SK-N-SH (cell line): ENCODE measurements at regions not wholly inside any gene's neighbourhood (a gene's known extent, or its start where the extent isn't known, plus 50 kb on each side); places are given as distances from the start of the nearest gene placed in this dataset.

Experiments
- CTCF ChIA-PET: fragments of 300-600, 350-600 bp; formaldehyde crosslinking; extraction: SDS; loops from one replicate; lab custom pipeline; 2021; lab: Yijun Ruan, JAX
- POLR2A ChIA-PET: fragments of 350-600 bp; sonication (Branson Sonifier 250); formaldehyde crosslinking; extraction: SDS; loops from one replicate; lab custom pipeline; 2020; ENCODE audit warnings: antibody characterized with exemption, inconsistent platforms; lab: Yijun Ruan, JAX
- DNase-seq: peaks from one replicate; pipeline ENCODE4 v3.0.0; 2012
- H2AFZ ChIP-seq: fragments of 200-600 bp; sonication (generic); 2 replicates; pipeline ENCODE4 v1.8.1; 2016; ENCODE audit warnings: antibody characterized with exemption, mild to moderate bottlenecking, low read depth
- H3F3A ChIP-seq: fragments of 200-600 bp; sonication (generic); replicated peaks from 2 replicates; pipeline ENCODE3; 2016; ENCODE audit warnings: antibody characterized with exemption, mild to moderate bottlenecking; ENCODE audit not compliant: insufficient read depth
- H3K27ac ChIP-seq, 2 experiments: fragments of 200-500 bp in 1 of 2; fragments of 200-600 bp in 1 of 2; sonication (Bioruptor generic) in 1 of 2; sonication (generic), shearing (Covaris generic) in 1 of 2; 2 replicates each; pipeline versions ENCODE4 v1.5.1 to v1.6.1; 2014 to 2016; ENCODE audit warnings: low read depth in 2 of 2, inconsistent platforms in 1 of 2, low read length in 1 of 2, mild to moderate bottlenecking in 1 of 2, mixed read lengths in 1 of 2
- H3K27me3 ChIP-seq: fragments of 200-600 bp; sonication (generic), shearing (Covaris generic); 2 replicates; pipeline ENCODE4 v1.6.1; 2016; ENCODE audit warnings: mixed run types; ENCODE audit not compliant: insufficient read depth
- H3K36me3 ChIP-seq, 2 experiments: fragments of 200-500 bp in 1 of 2; fragments of 200-600 bp in 1 of 2; sonication (Bioruptor generic) in 1 of 2; sonication (generic) in 1 of 2; replicated peaks in 1 of 2; 2 replicates each; pipeline versions ENCODE3 to v1.5.1; 2014 to 2016; ENCODE audit warnings: low read length in 1 of 2, mild to moderate bottlenecking in 1 of 2; ENCODE audit not compliant: insufficient read depth in 2 of 2, control insufficient read depth in 1 of 2
- H3K4me1 ChIP-seq, 2 experiments: fragments of 200-500 bp in 1 of 2; fragments of 200-600 bp in 1 of 2; sonication (Bioruptor generic) in 1 of 2; sonication (generic), shearing (Covaris generic) in 1 of 2; 2 replicates each; pipeline versions ENCODE4 v1.5.1 to v1.6.1; 2014 to 2016; ENCODE audit warnings: low read depth in 1 of 2, low read length in 1 of 2, mixed run types in 1 of 2; ENCODE audit not compliant: insufficient read depth in 2 of 2, control insufficient read depth in 1 of 2
- H3K4me2 ChIP-seq: fragments of 200-600 bp; sonication (generic), shearing (Covaris generic); 2 replicates; pipeline ENCODE4 v1.6.1; 2017; ENCODE audit warnings: mixed run types
- H3K4me3 ChIP-seq, 2 experiments: fragments of 200-500 bp in 1 of 2; fragments of 200-600 bp in 1 of 2; sonication (Bioruptor generic) in 1 of 2; sonication (generic), shearing (Covaris generic) in 1 of 2; 2 replicates each; pipeline versions ENCODE4 v1.5.1 to v1.8.1; 2014 to 2016; ENCODE audit warnings: low read depth in 2 of 2, inconsistent platforms in 1 of 2, low read length in 1 of 2, mild to moderate bottlenecking in 1 of 2, mixed read lengths in 1 of 2, moderate library complexity in 1 of 2
- H3K79me2 ChIP-seq: fragments of 200-600 bp; sonication (generic); 2 replicates; pipeline ENCODE4 v1.8.1; 2017; ENCODE audit warnings: mild to moderate bottlenecking; ENCODE audit not compliant: insufficient read depth
- H3K9ac ChIP-seq: fragments of 200-600 bp; sonication (generic); 2 replicates; pipeline ENCODE4 v1.6.1; 2017; ENCODE audit warnings: mixed run types
- H3K9me2 ChIP-seq: fragments of 200-600 bp; sonication (generic); 2 replicates; pipeline ENCODE4 v1.6.1; 2017; ENCODE audit warnings: mixed run types
- H3K9me3 ChIP-seq: fragments of 200-600 bp; sonication (generic); 2 replicates; pipeline ENCODE4 v1.6.1; 2017; ENCODE audit warnings: mixed run types, mild to moderate bottlenecking, moderate library complexity
- H4K20me1 ChIP-seq: fragments of 200-600 bp; sonication (generic); 2 replicates; pipeline ENCODE4 v1.6.1; 2017; ENCODE audit warnings: mild to moderate bottlenecking, mixed run types; ENCODE audit not compliant: insufficient read depth
- CTCF ChIP-seq: fragments of 200-600 bp; sonication (generic); IDR thresholded peaks from 2 replicates; pipeline ENCODE4 v1.6.1; 2017; ENCODE audit warnings: antibody characterized with exemption, mild to moderate bottlenecking, moderate library complexity
- EP300 ChIP-seq, 2 experiments: IDR thresholded peaks; 2 replicates each; pipeline versions ENCODE4 v1.4.0 to v1.6.1; 2012; ENCODE audit warnings: borderline replicate concordance in 1 of 2, low read depth in 1 of 2, low read length in 1 of 2
- FOSL2 ChIP-seq: IDR thresholded peaks from 2 replicates; pipeline ENCODE4 v1.4.0; 2012; ENCODE audit warnings: low read depth, mild to moderate bottlenecking, moderate library complexity, borderline replicate concordance
- FOXM1 ChIP-seq: IDR thresholded peaks from 2 replicates; pipeline ENCODE4 v1.4.0; 2012; ENCODE audit warnings: low read depth, mild to moderate bottlenecking
- GATA2 ChIP-seq: sonication (generic); formaldehyde crosslinking; IDR thresholded peaks from 2 replicates; pipeline ENCODE4 v1.5.0; 2020; ENCODE audit warnings: mild to moderate bottlenecking, missing genetic modification reagents
- IRF3 ChIP-seq: fragments of 150-350 bp; IDR thresholded peaks from 2 replicates; pipeline ENCODE4 v1.6.1; 2016; ENCODE audit warnings: mild to moderate bottlenecking, low read depth, low read length
- MAX ChIP-seq: IDR thresholded peaks from 2 replicates; pipeline ENCODE4 v1.4.0; 2012; ENCODE audit warnings: low read depth
- MEF2A ChIP-seq: IDR thresholded peaks from 2 replicates; pipeline ENCODE4 v1.4.0; 2012; ENCODE audit warnings: low read depth, borderline replicate concordance
- MXI1 ChIP-seq: IDR thresholded peaks from 2 replicates; pipeline ENCODE4 v1.6.1; 2012; ENCODE audit warnings: mild to moderate bottlenecking, low read depth, low read length, improper control_type of control experiment
- NRF1 ChIP-seq: IDR thresholded peaks from 2 replicates; pipeline ENCODE4 v1.6.1; 2012; ENCODE audit warnings: low read depth, mild to moderate bottlenecking, low read length
- RFX5 ChIP-seq: IDR thresholded peaks from 2 replicates; pipeline ENCODE4 v1.6.1; 2012; ENCODE audit warnings: mild to moderate bottlenecking, improper control_type of control experiment, low read length
- RXRA ChIP-seq: IDR thresholded peaks from 2 replicates; pipeline ENCODE4 v1.4.0; 2012; ENCODE audit warnings: low read depth, mild to moderate bottlenecking, borderline replicate concordance
- TCF12 ChIP-seq: IDR thresholded peaks from 2 replicates; pipeline ENCODE4 v1.4.0; 2012
- USF2 ChIP-seq: fragments of 150-350 bp; IDR thresholded peaks from 2 replicates; pipeline ENCODE4 v1.6.1; 2017; ENCODE audit warnings: antibody characterized with exemption, low read length, low read depth, borderline replicate concordance
- YY1 ChIP-seq: IDR thresholded peaks from 2 replicates; pipeline ENCODE4 v1.4.0; 2012; ENCODE audit warnings: low read depth, mild to moderate bottlenecking
- WGBS: methylation state at CpG from one replicate; pipeline ENCODE4 v1.1.6; 2017; ENCODE audit warnings: low lambda C conversion rate; 5-methylcytosine and 5-hydroxymethylcytosine counted together

- no peak overlapping the region for H3K4me2 ChIP-seq
- no peak for DNase-seq
- H3K9me3 ChIP-seq: peaks cover 9% of the 10 kb centered on the region; the same call in 1 of the 2 replicates
- H3K4me1 ChIP-seq: no peaks in the 10 kb centered on the region
- H2AFZ ChIP-seq: no peak overlapping the region
- ChIA-PET POLR2A (no interaction called here), CTCF (interaction anchor here (0.9 kb wide), 1 partner anchor 74 kb away, joined by 3 read pairs; no protein-coding TSS in a partner anchor)
- H3K9ac ChIP-seq: no peak overlapping the region
- H4K20me1 ChIP-seq: no peaks in the 10 kb centered on the region
- no peaks in the 10 kb centered on the region for H3K36me3 ChIP-seq
- no peaks in the 10 kb centered on the region for H3F3A ChIP-seq
- no peak overlapping the region for H3K27ac ChIP-seq
- no peak overlapping the region for H3K4me3 ChIP-seq
- no peaks in the 10 kb centered on the region for H3K9me2 ChIP-seq
- H3K27me3 ChIP-seq: no peaks in the 10 kb centered on the region
- WGBS: 57% methylated on average over 14 of the region's 14 CpGs
- no peaks in the 10 kb centered on the region for H3K79me2 ChIP-seq
- TF ChIP-seq YY1 (no peak), NRF1 (no peak), EP300 (IDR thresholded peaks at IDR 0.05; ENCODE audit: borderline replicate concordance in 1 of 2, low read depth in 1 of 2, low read length in 1 of 2) (no peak)
- TF ChIP-seq, all 33 proteins: peak for 0
These were observed 79.6 kb upstream of the RNU6ATAC start for GRCh38 chr9:134243778-134244467.

DNA sequence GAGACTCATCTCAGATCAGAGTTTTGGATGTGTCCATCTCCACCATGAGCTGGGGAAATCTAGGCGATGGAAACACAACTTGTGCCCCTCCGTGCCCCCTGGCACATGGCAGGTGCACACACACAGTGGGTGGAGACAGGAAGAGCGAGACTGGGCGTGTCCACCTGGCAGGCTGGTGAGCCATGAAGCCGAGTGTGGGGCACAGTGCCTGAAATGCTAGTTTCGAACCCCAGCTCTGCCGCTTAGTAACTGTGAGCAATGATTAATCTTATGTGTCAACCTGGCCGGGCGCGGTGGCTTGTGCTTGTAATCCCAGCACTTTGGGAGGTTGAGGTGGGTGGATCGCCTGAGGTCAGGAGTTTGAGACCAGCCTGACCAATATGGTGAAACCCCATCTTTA, 80.8 kb upstream of the RNU6ATAC start:
- no peak for DNase-seq
- whole genome bisulfite sequencing: 64% methylated on average over 5 of the region's 11 CpGs
- Histone ChIP-seq H3K36me3 (no peaks in the 10 kb centered on the region), H3F3A (no peaks in the 10 kb centered on the region), H3K4me1 (no peaks in the 10 kb centered on the region), H3K4me3 (no peak overlapping the region), H3K9me3 (peaks cover 9% of the 10 kb centered on the region; the same call in 1 of the 2 replicates), H3K4me2 (no peak overlapping the region), H3K9me2 (no peaks in the 10 kb centered on the region), H3K27ac (no peak overlapping the region), H2AFZ (no peak overlapping the region), H4K20me1 (no peaks in the 10 kb centered on the region), H3K9ac (no peak overlapping the region), H3K79me2 (no peaks in the 10 kb centered on the region), H3K27me3 (no peaks in the 10 kb centered on the region)
- ChIA-PET POLR2A (no interaction called here), CTCF (interaction anchor here (0.7 to 0.9 kb wide), 2 partner anchors 73 to 198 kb away, joined by 3 read pairs; no protein-coding TSS in a partner anchor)
- no peak for TF ChIP-seq GATA2 (CRISPR knock-in tag)
- no peak for TF ChIP-seq FOSL2
- TF ChIP-seq MEF2A: no peak
- TF ChIP-seq RXRA: no peak
- no peak for TF ChIP-seq FOXM1
- TF ChIP-seq MAX: no peak
- no peak for TF ChIP-seq TCF12
- TF ChIP-seq MXI1: no peak
- no peak for TF ChIP-seq CTCF
- no peak for TF ChIP-seq RFX5
- TF ChIP-seq NRF1: no peak
- TF ChIP-seq USF2: no peak
- TF ChIP-seq IRF3: no peak
